ENCODE measurements at regions not wholly inside any gene's neighbourhood (a gene's known extent, or its start where the extent isn't known, plus 50 kb on each side); places are given as distances from the start of the nearest gene placed in this dataset.

DNA sequence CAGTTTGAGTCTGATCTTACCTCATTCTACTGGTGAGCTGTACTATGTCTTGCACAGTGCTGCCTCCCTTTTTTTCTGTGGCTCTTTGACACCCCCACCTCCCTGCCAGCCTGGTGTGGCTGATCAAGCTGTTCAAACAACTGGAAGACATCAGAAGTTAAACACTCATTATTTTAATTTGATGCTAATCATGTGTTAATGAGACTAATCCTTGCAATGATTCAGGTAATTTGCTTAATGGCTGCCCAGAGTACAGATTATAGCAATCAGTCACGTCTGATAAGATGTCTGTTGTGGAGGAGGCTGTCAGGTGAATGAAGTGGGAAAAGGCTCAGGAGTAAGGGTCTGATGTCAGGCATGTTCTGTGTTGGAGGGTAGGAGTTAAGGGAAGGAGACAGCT lies 87.4 kb upstream of the GK2 start:
- POLR2A ChIA-PET (ENCODE audit: low non-redundant PET), result no interaction called here
- no TSS peak for BruUV-seq (replicated peaks)
- Histone ChIP-seq H3K4me3 (ENCODE audit: low read depth, low read length, poor library complexity, severe bottlenecking) (no peak overlapping the region), H3K27me3 (replicated peaks; ENCODE audit: insufficient read depth, low read depth, low read length, poor library complexity) (no peaks in the 10 kb centered on the region), H3K36me3 (ENCODE audit: insufficient read depth, low read length, poor library complexity, severe bottlenecking) (no peaks in the 10 kb centered on the region), H3K4me1 (ENCODE audit: insufficient read depth, low read length, poor library complexity, severe bottlenecking) (no peaks in the 10 kb centered on the region), H3K27ac (ENCODE audit: low read depth, low read length, poor library complexity, severe bottlenecking) (no peak overlapping the region), H3K9me3 (ENCODE audit: low read depth, low read length, poor library complexity, severe bottlenecking) (no peaks in the 10 kb centered on the region)
- TF ChIP-seq, protein P1, sequence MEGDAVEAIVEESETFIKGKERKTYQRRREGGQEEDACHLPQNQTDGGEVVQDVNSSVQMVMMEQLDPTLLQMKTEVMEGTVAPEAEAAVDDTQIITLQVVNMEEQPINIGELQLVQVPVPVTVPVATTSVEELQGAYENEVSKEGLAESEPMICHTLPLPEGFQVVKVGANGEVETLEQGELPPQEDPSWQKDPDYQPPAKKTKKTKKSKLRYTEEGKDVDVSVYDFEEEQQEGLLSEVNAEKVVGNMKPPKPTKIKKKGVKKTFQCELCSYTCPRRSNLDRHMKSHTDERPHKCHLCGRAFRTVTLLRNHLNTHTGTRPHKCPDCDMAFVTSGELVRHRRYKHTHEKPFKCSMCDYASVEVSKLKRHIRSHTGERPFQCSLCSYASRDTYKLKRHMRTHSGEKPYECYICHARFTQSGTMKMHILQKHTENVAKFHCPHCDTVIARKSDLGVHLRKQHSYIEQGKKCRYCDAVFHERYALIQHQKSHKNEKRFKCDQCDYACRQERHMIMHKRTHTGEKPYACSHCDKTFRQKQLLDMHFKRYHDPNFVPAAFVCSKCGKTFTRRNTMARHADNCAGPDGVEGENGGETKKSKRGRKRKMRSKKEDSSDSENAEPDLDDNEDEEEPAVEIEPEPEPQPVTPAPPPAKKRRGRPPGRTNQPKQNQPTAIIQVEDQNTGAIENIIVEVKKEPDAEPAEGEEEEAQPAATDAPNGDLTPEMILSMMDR (conservative IDR thresholded peaks at IDR 0.05; ENCODE audit: low read depth, low read length), result no peak
- no peak for TF ChIP-seq EZH2 (IDR thresholded peaks at IDR 0.05; ENCODE audit: borderline replicate concordance, low read depth, low read length, poor library complexity, severe bottlenecking)
- CTCF ChIA-PET, result no interaction called here
- DNase-seq (ENCODE audit: low spot score), result no peak
- intact Hi-C loops (cut with micrococcal nuclease; ENCODE audit: unreplicated experiment), result loop anchor here (2.0 kb wide), 1 partner anchor 73 kb away; no protein-coding TSS in a partner anchor

DNA sequence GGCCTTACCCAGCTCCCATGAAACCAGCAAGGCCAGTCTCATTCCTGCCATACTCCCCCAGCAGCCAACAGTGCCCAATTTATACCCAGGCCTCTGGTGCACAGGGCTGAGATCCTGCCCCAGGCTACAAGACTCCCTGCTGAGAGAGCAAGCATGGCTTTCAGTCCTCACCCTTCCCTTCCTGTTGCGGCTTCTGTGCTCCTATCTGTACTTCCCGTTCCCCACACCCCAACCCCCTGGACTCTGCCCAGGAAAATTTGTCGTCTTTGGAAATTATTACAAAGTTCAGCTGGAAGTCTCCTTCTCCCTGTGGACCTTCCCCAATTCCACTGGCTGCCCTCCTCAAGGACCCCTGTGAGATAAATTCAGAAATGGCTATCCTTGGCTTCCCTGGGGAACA lies 84.1 kb upstream of the GK2 start:
- ChIA-PET CTCF (no interaction called here), POLR2A (ENCODE audit: low non-redundant PET) (no interaction called here)
- H3K4me3 ChIP-seq (ENCODE audit: low read depth, low read length, poor library complexity, severe bottlenecking), result no peak overlapping the region
- no peaks in the 10 kb centered on the region for H3K36me3 ChIP-seq (ENCODE audit: insufficient read depth, low read length, poor library complexity, severe bottlenecking)
- no TSS peak for BruUV-seq (replicated peaks)
- no peak overlapping the region for H3K27ac ChIP-seq (ENCODE audit: low read depth, low read length, poor library complexity, severe bottlenecking)
- no peaks in the 10 kb centered on the region for H3K9me3 ChIP-seq (ENCODE audit: low read depth, low read length, poor library complexity, severe bottlenecking)
- H3K4me1 ChIP-seq (ENCODE audit: insufficient read depth, low read length, poor library complexity, severe bottlenecking), result no peaks in the 10 kb centered on the region
- no peaks in the 10 kb centered on the region for H3K27me3 ChIP-seq (replicated peaks; ENCODE audit: insufficient read depth, low read depth, low read length, poor library complexity)
- TF ChIP-seq, protein P1 (conservative IDR thresholded peaks at IDR 0.05; ENCODE audit: low read depth, low read length), result no peak
- TF ChIP-seq EZH2 (IDR thresholded peaks at IDR 0.05; ENCODE audit: borderline replicate concordance, low read depth, low read length, poor library complexity, severe bottlenecking), result no peak
- intact Hi-C loops (cut with micrococcal nuclease; ENCODE audit: unreplicated experiment), result no loop called here
- no peak for DNase-seq (ENCODE audit: low spot score)

DNA sequence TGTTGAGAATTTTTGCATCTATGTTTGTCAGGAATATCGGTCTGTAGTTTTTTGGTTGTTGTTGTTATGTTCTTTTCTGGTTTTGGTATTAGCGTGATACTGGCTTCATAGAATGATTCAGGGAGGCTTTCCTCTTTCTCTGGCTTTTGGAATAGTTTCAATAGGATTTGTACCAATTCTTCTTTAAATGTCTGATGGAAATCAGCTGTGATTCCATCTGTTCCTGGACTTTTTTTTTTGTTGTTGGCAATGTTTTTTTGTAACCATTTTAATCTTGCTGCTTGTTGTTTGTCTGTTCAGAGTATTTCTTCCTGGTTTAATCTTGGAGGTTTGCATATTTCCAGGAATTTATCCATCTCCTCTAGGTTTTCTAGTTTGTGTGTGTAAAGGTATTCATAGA lies 81.5 kb upstream of the GK2 start:
- H3K27me3 ChIP-seq (replicated peaks; ENCODE audit: insufficient read depth, low read depth, low read length, poor library complexity), result no peaks in the 10 kb centered on the region
- H3K27ac ChIP-seq (ENCODE audit: low read depth, low read length, poor library complexity, severe bottlenecking), result no peak overlapping the region
- H3K9me3 ChIP-seq (ENCODE audit: low read depth, low read length, poor library complexity, severe bottlenecking), result no peaks in the 10 kb centered on the region
- no peaks in the 10 kb centered on the region for H3K4me1 ChIP-seq (ENCODE audit: insufficient read depth, low read length, poor library complexity, severe bottlenecking)
- no peak for TF ChIP-seq EZH2 (IDR thresholded peaks at IDR 0.05; ENCODE audit: borderline replicate concordance, low read depth, low read length, poor library complexity, severe bottlenecking)
- TF ChIP-seq, protein P1 (conservative IDR thresholded peaks at IDR 0.05; ENCODE audit: low read depth, low read length), result no peak
- intact Hi-C loops (cut with micrococcal nuclease; ENCODE audit: unreplicated experiment), result no loop called here
- BruUV-seq (replicated peaks), result no TSS peak
- H3K4me3 ChIP-seq (ENCODE audit: low read depth, low read length, poor library complexity, severe bottlenecking), result no peak overlapping the region
- H3K36me3 ChIP-seq (ENCODE audit: insufficient read depth, low read length, poor library complexity, severe bottlenecking), result no peaks in the 10 kb centered on the region
- POLR2A ChIA-PET (ENCODE audit: low non-redundant PET), result no interaction called here
- DNase-seq (ENCODE audit: low spot score), result no peak
- CTCF ChIA-PET, result no interaction called here

Data from A673 (cell line).